22Rv1 (cell line): ENCODE measurements at regions not wholly inside any gene's neighbourhood (a gene's known extent, or its start where the extent isn't known, plus 50 kb on each side); places are given as distances from the start of the nearest gene placed in this dataset.

Experiments used
- H3K27ac ChIP-seq: fragments of 450-650 bp; 2 replicates; pipeline ENCODE4 v1.5.1; 2017
- ZFX ChIP-seq: fragments of 450-650 bp; IDR thresholded peaks from 2 replicates; pipeline ENCODE4 v1.6.1; 2017; ENCODE audit warnings: antibody characterized with exemption, borderline replicate concordance
- TF ChIP-seq, protein P1 (sequence below): fragments of 450-650 bp; IDR thresholded peaks from 2 replicates; pipeline ENCODE4 v1.5.1; 2017; ENCODE audit warnings: mild to moderate bottlenecking

DNA sequence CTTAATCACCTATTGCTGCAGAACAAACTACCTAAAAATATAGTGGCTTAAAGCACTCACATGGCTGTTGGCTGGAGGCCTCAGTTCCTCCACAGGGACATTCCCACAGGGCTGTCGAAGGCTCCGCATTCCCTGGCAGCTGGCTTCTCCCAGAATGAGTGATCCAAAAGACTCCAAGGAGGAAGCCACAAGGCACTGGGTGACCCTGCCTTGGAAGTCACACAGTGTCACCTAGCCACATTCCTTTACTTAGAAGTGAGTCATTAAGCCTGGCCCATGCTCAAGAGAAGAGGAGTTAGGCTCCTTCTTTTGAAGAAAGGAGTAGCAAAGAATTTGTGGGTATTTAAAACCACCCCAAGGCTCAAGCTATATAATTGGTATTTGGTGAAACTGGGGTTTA is 63.9 kb upstream of the MAP1LC3B2 start:
- no peak overlapping the region for H3K27ac ChIP-seq
- no peak for TF ChIP-seq ZFX
- TF ChIP-seq, protein P1, sequence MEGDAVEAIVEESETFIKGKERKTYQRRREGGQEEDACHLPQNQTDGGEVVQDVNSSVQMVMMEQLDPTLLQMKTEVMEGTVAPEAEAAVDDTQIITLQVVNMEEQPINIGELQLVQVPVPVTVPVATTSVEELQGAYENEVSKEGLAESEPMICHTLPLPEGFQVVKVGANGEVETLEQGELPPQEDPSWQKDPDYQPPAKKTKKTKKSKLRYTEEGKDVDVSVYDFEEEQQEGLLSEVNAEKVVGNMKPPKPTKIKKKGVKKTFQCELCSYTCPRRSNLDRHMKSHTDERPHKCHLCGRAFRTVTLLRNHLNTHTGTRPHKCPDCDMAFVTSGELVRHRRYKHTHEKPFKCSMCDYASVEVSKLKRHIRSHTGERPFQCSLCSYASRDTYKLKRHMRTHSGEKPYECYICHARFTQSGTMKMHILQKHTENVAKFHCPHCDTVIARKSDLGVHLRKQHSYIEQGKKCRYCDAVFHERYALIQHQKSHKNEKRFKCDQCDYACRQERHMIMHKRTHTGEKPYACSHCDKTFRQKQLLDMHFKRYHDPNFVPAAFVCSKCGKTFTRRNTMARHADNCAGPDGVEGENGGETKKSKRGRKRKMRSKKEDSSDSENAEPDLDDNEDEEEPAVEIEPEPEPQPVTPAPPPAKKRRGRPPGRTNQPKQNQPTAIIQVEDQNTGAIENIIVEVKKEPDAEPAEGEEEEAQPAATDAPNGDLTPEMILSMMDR: no peak

DNA sequence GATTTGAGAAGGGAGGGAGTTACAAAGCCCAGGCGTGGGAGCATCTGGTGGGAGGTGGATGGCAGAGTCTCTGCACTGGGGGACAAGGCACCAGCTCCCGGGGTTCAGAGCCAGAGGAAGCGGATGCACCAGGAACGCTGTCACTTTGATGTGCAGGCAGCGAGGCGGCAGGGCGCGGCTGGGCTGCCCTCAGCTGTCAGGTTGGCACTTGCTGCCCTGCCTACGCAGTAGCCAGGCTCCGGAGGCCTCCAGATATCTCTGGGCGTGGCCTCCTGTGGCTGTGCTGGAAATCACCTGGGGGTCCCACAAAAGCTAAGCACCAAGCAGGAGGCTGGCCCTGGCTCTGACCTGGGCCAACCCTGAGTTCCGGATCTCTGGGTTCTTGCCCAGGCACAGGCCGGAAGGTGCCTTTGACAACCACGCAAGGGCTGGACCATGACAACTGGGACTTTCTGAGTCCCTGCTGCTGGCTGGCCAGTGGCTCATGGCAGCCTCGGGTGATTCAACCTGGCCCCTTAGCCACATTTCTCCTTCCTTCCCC is 62.1 kb upstream of the MAP1LC3B2 start:
- no peak overlapping the region for H3K27ac ChIP-seq

DNA sequence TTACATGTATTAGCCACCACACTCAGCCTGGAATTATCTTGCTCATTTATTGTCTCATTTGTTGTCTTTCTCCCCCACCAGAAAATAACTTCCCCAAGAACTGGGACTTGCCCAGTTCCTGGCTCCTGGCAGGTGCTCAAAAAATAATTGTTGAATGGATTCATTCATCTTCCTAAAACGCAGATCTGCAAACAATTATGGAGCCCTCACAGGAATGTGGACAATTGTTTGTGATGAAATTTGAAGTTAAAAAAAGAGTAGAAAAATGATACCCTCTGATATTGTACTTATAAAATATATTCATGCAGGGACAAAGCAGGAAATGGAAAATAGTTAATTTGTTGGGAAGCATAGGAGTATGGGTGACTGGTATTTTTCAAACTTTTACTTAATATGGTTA is 60.7 kb upstream of the MAP1LC3B2 start:
- TF ChIP-seq ZFX: no peak
- TF ChIP-seq, protein P1: no peak
- H3K27ac ChIP-seq: no peak overlapping the region

More for the DNA sequence above, 62.1 kb upstream of the MAP1LC3B2 start:
- TF ChIP-seq ZFX: no peak
- TF ChIP-seq, protein P1: no peak

DNA sequence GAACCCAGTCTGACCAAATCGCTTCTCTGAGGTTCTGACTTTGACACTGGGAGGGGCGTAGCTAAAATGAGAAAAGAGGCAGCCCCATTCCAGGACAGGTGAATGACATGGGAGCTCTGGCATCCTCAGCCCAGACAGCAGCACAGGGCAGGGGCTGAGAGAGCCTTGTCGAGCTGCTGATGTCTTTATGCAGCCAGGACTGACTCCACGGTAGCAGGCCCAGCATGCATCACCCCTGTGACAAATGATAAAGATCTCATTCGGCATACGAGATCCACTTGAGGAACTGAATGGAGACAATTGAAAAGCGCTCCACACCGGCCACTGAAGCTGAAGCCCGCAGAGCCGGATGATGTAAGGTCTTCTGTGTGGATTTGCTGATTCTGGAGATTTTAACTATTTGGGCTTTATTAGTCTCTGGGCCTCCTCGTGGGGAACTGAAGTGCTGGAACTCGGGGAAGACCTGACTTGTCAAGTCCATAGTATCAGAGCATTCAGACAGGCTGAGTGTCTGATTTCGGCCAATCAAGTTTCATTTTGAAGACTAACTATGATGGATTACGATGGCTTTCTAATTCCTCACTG is 56.9 kb upstream of the MAP1LC3B2 start:
- TF ChIP-seq, protein P1: no peak
- TF ChIP-seq ZFX: no peak
- H3K27ac ChIP-seq: no peak overlapping the region

DNA sequence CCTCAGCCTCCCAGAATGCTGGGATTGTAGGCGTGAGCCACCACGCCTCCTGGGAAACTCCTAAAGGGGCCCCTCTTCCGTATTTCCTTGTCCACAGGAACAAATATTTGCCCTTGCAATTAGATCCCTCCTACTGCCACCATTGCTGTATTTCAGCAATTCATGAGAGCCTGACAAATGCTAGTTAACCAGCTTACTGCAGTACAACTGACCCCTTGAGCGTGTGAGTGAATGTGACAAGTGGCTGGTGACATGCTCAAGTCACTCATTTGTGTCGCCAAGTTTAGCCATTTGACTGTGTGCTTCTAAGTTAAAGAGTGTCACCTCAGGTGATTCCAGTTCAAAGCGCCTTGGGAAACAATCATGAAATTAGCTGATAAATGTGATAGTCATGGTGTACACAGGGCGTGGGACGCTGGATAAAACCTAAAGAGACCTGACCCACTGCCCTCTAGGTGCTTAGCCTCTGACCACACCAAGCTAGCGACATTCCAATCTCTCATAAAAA is 56.1 kb upstream of the MAP1LC3B2 start:
- TF ChIP-seq, protein P1: no peak
- no peak for TF ChIP-seq ZFX
- no peak overlapping the region for H3K27ac ChIP-seq

DNA sequence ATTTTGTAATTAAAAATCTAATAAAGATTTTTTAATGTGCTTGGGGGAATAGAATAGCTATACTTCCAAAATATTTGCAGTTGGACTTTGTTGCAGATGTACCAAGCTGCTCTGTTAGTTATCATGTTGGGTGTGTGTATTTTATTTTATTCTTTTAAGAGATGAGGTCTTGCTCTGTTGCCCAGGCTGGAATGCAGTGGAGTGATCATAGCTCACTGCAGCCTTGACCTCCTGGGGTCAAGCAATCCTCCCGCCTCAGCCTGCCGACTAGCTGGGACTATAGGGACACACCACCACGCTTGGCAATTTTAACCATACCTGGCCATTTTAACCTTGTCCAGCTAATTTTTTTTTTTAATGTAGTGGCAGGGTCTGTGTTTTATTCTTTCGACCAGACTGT is 54.7 kb upstream of the MAP1LC3B2 start:
- H3K27ac ChIP-seq: no peak overlapping the region
- no peak for TF ChIP-seq ZFX
- TF ChIP-seq, protein P1: no peak

DNA sequence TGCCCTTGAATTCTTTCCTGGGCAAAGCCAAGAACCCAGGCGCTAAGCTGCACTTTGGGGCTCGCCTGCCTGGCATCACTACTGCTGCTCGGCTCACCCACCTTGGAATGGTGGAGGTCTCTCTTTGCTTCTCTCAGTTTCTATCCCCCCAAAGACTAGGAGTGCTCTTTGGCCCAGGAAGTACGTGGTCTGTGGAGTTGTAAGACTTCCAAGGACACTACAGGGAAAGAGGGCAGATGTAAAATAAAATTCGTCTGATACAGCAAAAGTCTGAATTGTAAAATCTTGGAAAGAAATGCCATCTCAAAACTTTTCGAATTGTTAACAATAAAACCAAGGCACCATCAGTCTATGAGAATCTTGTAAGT is 52.5 kb upstream of the MAP1LC3B2 start:
- TF ChIP-seq, protein P1: no peak
- no peak for TF ChIP-seq ZFX
- no peak overlapping the region for H3K27ac ChIP-seq
